GM18502 (cell line): ENCODE measurements at regions not wholly inside any gene's neighbourhood (a gene's known extent, or its start where the extent isn't known, plus 50 kb on each side); places are given as distances from the start of the nearest gene placed in this dataset.
"Not testable (repeated sequence)": the region's sequence is repeated elsewhere in the genome, so short reads cannot be mapped to it uniquely, and the experiment has no call there.

Experiments
- ATAC-seq: cut with Tn5 transposase; IDR thresholded peaks from one replicate; pipeline ENCODE4 v1.9.1; 2021; ENCODE audit warnings: mild to moderate bottlenecking; ENCODE audit not compliant: unreplicated experiment, poor library complexity

GRCh38 chr1:146729642-146730344 lies 208.3 kb upstream of the NBPF12 start:
- ATAC-seq, result not testable (repeated sequence)

GRCh38 chr1:146715054-146715453 lies 223.1 kb upstream of the NBPF12 start:
- not testable (repeated sequence) for ATAC-seq

- ATAC-seq, result not testable (repeated sequence)
Measured at GRCh38 chr1:146710838-146711521, 227.1 kb upstream of the NBPF12 start.

- not testable (repeated sequence) for ATAC-seq
Measured at GRCh38 chr1:146709302-146709701, 228.8 kb upstream of the NBPF12 start.

GRCh38 chr1:146704162-146704724 lies 233.9 kb upstream of the NBPF12 start:
- ATAC-seq, result not testable (repeated sequence)

DNA sequence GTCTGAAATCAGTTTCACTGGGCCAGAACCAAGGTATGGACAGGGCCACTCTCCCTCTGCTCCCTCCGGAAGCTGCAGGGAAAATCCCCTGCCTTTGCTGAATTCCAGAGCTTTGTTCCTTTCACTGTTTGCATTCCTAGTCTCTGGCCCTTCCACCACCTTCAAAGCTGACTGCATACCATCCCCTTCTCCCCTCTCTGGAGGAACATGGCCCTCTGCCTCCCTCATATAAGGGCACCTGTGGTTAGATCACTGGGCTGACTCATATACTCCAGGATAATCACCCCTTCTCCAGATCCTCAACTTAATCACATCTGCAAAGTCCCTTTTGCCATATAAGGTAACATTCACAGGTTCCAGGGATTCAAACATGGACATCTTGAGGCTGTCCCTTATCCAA lies 236.8 kb upstream of the NBPF12 start:
- ATAC-seq, result not testable (repeated sequence)

- not testable (repeated sequence) for ATAC-seq
Measured at GRCh38 chr1:146695388-146695787, 242.7 kb upstream of the NBPF12 start.

DNA sequence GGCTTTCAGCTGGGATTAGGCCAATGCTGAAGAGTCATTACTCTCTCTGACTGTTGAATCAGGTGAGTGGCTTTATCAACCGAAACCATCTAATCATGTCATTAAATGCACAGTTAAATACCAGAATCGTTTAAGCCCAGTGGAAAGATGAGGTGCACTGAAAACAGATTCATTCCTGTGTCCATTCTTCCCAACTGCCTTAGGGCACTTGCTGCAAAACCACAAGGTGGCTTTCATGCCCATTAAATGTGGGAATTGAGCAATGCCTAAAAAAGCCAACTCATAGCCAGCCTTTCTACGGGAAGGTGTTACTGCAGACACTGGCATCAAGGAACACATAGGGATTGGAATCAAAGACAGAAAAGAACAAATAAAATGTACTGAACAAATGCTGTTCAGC lies 246.3 kb upstream of the NBPF12 start:
- not testable (repeated sequence) for ATAC-seq

GRCh38 chr1:146688893-146689292 lies 249.2 kb upstream of the NBPF12 start:
- not testable (repeated sequence) for ATAC-seq

DNA sequence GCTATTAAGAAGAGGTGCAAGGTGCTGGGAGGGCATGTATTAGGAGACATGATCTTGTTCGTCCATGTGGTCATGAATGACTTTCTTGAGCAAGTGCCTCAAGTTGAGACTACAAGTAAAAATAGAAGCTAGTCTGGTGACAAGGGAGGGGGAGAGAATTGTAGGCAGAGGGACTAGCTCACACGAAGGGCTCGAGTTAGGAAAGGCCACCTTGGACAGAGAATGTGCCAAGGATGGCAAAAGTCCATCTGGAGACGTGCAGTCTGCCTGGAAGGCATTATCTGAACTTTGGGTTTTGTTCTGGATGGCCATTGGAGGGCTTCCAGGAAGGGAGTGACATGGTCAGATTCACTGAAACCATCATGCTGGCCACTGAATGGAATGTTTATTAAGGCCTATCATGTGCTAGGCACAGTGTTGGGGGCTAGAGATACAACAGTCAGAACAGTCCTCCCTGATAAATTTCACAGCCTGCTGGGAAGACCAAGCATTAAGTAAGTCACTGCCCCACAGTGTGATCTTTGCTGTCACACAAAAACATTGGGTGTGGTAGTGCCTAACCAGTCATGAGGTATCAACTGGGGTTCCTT lies 251.3 kb upstream of the NBPF12 start:
- ATAC-seq, result not testable (repeated sequence)

GRCh38 chr1:146683126-146683429 lies 255.0 kb upstream of the NBPF12 start:
- ATAC-seq, result not testable (repeated sequence)

GRCh38 chr1:146682227-146683125 lies 255.6 kb upstream of the NBPF12 start:
- not testable (repeated sequence) for ATAC-seq

GRCh38 chr1:146673729-146674299 lies 264.3 kb upstream of the NBPF12 start:
- ATAC-seq, result not testable (repeated sequence)

- ATAC-seq, result not testable (repeated sequence)
Measured at GRCh38 chr1:146672608-146673007, 265.5 kb upstream of the NBPF12 start.

DNA sequence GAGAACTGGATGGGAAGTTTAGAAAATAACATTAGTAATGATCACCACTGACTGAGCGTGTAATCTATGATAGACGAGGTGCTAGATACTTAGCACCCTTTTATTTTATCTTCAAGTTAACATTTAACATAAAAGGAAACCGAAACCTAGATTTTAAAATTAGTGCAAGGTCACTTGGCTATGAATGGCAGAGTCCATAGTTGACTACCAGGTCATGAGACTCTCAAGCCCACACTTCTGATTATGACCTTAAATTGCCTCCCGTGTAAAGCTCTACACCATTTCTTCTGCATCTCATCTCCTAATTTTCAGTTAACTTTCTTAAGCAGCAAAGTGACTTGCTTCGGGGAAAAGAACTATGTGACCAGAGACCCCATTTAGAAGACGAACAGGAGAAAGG lies 266.5 kb upstream of the NBPF12 start:
- ATAC-seq, result not testable (repeated sequence)

DNA sequence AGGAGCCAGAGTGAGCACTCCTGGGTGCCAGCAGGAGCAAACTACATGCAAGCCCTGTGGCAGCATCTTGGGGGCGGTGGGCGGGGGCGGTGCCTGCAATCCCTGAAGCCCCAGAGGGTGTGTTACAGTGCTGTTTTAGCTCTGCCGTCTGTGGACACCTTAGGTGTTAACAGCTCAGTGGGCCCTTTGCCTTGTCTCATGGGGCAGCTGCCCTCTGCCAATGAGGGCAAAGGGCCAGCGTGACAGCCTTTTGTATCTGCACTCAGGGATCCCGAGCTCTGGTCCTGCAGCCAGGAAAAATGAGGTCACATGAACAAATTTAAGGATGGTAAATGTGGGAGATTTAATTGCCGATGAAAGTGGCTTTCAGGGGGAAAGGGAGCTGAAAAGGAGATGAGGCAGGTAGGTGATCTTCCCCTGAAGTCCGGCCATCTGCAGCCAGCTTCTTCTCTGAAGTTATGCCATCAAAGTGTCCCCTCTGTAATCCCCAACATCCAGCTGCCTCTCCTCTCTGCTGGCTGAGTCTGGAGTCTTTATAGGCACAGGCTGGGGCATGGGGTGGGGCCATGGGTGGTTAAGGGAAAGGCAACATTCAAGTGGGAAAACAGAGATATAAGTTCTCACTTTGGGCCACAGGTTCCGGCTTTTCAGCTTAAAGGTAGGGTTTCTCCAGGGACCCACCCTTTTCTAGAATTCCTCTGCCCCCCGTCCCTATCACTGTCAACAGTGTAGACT lies 267.1 kb upstream of the NBPF12 start:
- ATAC-seq, result not testable (repeated sequence)

DNA sequence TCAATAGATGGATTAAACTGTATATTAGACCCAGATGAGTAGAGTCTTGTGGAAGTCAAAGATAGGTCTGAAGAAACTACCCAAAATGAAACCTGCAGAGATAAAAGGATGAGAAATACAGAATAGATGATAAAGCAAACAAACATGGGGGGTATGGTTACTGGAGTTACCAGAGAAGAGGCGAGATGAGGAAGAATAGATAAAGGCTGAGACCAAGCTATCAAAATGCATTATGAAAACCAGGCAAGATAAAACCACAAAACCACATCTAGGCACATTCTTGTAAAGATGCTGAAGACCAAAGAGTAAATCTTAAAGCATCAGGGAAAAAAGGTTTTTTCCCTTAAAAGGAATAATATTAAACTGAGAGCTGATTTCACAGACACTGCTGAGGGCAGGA lies 271.8 kb upstream of the NBPF12 start:
- not testable (repeated sequence) for ATAC-seq

DNA sequence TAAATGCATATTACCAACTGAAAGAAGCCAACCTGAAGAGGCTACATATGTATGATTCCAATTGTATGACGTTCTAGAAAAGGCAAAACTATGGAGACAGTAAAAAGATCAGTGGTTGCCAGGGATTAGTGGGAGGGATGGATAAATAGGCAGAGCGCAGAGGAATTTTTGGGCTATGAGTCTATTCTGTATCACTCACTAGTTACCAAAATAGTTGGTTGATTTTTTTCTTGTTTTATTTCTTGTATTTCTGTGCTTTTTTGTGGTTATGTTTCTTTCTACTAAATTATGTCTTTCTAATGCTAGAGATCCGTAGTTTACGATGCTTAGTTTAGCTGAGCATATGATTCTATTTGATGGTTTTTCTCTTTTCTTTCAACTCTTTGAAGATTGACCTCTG lies 277.9 kb upstream of the NBPF12 start:
- not testable (repeated sequence) for ATAC-seq
